Activated T-cell treated with anti-CD3 and anti-CD28 coated beads, Interleukin-2, amount 50 U/mL, for 72 hours (primary cell): ENCODE measurements at regions not wholly inside any gene's neighbourhood (a gene's known extent, or its start where the extent isn't known, plus 50 kb on each side); places are given as distances from the start of the nearest gene placed in this dataset.

Experiments used
- ATAC-seq, 2 donors: fragments of 150-1000 bp; cut with Tn5 transposase; replicated peaks in 1 of 2; 2 replicates each; pipeline ENCODE4 v1.10.0; 2021; ENCODE audit warnings: moderate library complexity in 2 of 2, mild to moderate bottlenecking in 1 of 2
- DNase-seq, 2 donors: peaks; one replicate each; pipeline ENCODE4 v3.0.0; 2021 to 2022; ENCODE audit warnings: mixed read lengths in 1 of 2
- H3K27ac Mint-ChIP-seq: one replicate; pipeline ENCODE4 v1.8.0; 2022; ENCODE audit warnings: mild to moderate bottlenecking, moderate library complexity, mixed read lengths
- H3K27me3 Mint-ChIP-seq: one replicate; pipeline ENCODE4 v1.8.0; 2022; ENCODE audit warnings: low read depth, mixed read lengths
- H3K36me3 Mint-ChIP-seq, 2 donors: one replicate each; pipeline ENCODE4 v1.8.0; 2022; ENCODE audit warnings: mixed read lengths in 2 of 2, mild to moderate bottlenecking in 1 of 2; ENCODE audit not compliant: insufficient read depth in 2 of 2
- H3K4me1 Mint-ChIP-seq: one replicate; pipeline ENCODE4 v1.8.0; 2022; ENCODE audit warnings: low read depth, mixed read lengths
- H3K4me3 Mint-ChIP-seq, 2 donors: one replicate each; pipeline ENCODE4 v1.8.0; 2022; ENCODE audit warnings: mild to moderate bottlenecking in 2 of 2, mixed read lengths in 2 of 2, moderate library complexity in 2 of 2
- H3K9me3 Mint-ChIP-seq, 2 donors: one replicate each; pipeline ENCODE4 v1.8.0; 2022; ENCODE audit warnings: mixed read lengths in 2 of 2

GRCh38 chr10:59106441-59106840 is 70.0 kb upstream of the PHYHIPL start:
- Mint-ChIP-seq H3K4me3 (no peak overlapping the region), H3K9me3 (no peaks in the 10 kb centered on the region), H3K36me3 (no peaks in the 10 kb centered on the region), H3K27me3 (no peaks in the 10 kb centered on the region), H3K27ac (no peak overlapping the region), H3K4me1 (no peaks in the 10 kb centered on the region)
- ATAC-seq (no peak), DNase-seq (no peak)

DNA sequence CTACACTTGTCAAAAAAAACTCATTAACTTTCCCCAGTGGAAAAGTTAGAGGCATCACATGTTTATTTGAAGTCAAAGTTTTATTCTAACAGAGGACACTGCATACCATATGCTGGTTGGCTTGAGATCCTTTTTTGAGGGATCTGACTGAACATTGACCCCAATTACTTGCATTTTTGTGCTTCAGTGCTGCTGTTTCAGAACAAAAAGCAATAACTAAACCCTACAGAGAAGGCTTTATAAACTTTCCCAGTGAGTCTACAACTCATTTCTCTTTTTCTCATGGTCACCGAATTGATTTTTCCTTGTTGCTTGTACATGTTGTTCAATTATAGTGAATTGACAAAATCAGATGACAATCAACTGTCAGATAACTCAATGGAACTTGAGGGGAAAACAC is 69.3 kb upstream of the PHYHIPL start:
- Mint-ChIP-seq H3K27ac (no peak overlapping the region), H3K9me3 (no peaks in the 10 kb centered on the region), H3K4me3 (no peak overlapping the region), H3K27me3 (no peaks in the 10 kb centered on the region), H3K4me1 (no peaks in the 10 kb centered on the region), H3K36me3 (no peaks in the 10 kb centered on the region)
- ATAC-seq = no peak
- DNase-seq = no peak

DNA sequence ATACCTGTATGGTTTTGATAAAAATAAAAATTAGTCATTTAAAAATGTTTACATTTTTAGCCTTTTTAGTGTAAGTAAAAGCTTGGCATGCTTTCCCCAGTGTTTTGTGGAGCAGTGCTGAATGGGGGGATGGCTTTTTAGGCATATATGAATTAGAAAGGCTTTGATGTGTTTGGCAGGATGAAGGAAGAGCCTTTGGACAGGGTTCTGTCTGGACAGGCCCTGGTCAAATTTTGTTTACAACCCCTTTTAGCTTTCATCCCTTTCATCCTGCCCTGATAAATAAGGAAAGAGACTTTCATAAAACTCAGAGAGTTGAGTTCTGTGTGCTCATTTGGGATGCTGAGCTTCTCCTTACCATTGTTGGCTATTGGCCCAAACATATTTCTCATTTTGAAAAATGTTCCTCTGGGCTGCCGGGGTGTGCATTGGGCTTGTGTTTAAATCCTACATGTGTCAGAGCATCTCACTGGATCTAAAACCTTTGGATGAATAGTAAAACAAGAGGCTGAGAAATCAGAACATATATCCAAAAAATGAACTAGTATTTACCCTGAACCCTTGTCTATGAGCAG is 68.1 kb upstream of the PHYHIPL start:
- H3K27ac Mint-ChIP-seq = no peak overlapping the region
- H3K4me1 Mint-ChIP-seq = no peaks in the 10 kb centered on the region
- no peaks in the 10 kb centered on the region for H3K36me3 Mint-ChIP-seq
- no peaks in the 10 kb centered on the region for H3K27me3 Mint-ChIP-seq
- no peak overlapping the region for H3K4me3 Mint-ChIP-seq
- DNase-seq (no peak), ATAC-seq (no peak)
- no peaks in the 10 kb centered on the region for H3K9me3 Mint-ChIP-seq

DNA sequence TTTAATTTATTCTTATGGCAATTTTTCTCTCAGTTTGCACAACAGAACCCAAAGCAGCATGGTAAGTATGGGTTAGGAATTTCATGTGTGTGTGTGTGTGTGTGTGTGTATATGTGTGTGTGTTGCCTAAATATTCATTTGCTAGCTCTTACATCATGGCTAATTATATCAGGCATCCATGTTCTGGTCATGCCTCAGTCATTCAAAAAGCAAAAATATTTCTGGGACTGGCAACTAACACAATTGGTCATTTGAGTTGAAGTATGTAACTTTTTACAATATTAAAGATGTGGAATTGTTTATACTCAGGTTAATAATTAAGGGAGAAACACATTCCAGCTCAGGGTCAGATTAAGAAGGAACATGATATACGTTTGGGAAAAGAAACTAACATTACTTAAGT is 67.6 kb upstream of the PHYHIPL start:
- Mint-ChIP-seq H3K4me3 (no peak overlapping the region), H3K4me1 (no peaks in the 10 kb centered on the region), H3K9me3 (no peaks in the 10 kb centered on the region), H3K27me3 (no peaks in the 10 kb centered on the region), H3K36me3 (no peaks in the 10 kb centered on the region), H3K27ac (no peak overlapping the region)
- DNase-seq (no peak), ATAC-seq (no peak)

- DNase-seq = no peak
- no peaks in the 10 kb centered on the region for H3K9me3 Mint-ChIP-seq
- H3K4me3 Mint-ChIP-seq = no peak overlapping the region
- no peak overlapping the region for H3K27ac Mint-ChIP-seq
- no peaks in the 10 kb centered on the region for H3K36me3 Mint-ChIP-seq
- no peaks in the 10 kb centered on the region for H3K27me3 Mint-ChIP-seq
- H3K4me1 Mint-ChIP-seq = no peaks in the 10 kb centered on the region
- ATAC-seq = no peak
These were observed 66.6 kb upstream of the PHYHIPL start for GRCh38 chr10:59109826-59110225.

GRCh38 chr10:59124187-59124586 is 52.3 kb upstream of the PHYHIPL start:
- Mint-ChIP-seq H3K27me3 (no peaks in the 10 kb centered on the region), H3K4me3 (no peak overlapping the region), H3K36me3 (peaks cover 0 to 1% of the 10 kb centered on the region in 2 donors), H3K9me3 (peaks cover 4 to 8% of the 10 kb centered on the region in 2 donors), H3K27ac (no peak overlapping the region), H3K4me1 (no peaks in the 10 kb centered on the region)
- no peak for DNase-seq
- no peak for ATAC-seq

DNA sequence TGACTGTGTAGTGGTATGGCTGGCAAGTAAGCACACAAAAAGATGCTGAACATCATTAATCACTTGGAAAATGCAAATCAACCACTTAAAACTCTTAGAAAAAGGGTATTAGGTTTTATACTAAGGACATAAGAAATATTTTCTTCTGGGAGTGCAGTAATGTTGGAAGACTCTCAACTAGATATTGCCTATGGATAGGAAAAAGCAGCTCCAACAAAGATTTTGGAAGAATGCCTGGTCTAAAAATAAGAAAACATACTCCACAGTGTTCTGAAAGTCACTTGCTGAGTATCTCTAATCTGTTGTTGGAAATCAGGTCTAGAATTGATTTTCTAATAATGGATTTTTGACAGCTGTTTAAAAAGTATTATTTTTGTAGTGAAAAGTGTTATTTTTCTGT is 50.8 kb upstream of the PHYHIPL start:
- H3K9me3 Mint-ChIP-seq = peaks cover 4 to 9% of the 10 kb centered on the region in 2 donors
- no peak overlapping the region for H3K4me3 Mint-ChIP-seq
- H3K36me3 Mint-ChIP-seq = peaks cover 0 to 1% of the 10 kb centered on the region in 2 donors
- ATAC-seq = no peak
- H3K4me1 Mint-ChIP-seq = no peaks in the 10 kb centered on the region
- no peak for DNase-seq
- H3K27ac Mint-ChIP-seq = no peak overlapping the region
- H3K27me3 Mint-ChIP-seq = no peaks in the 10 kb centered on the region

- ATAC-seq = no peak
- H3K27me3 Mint-ChIP-seq = no peaks in the 10 kb centered on the region
- no peaks in the 10 kb centered on the region for H3K4me1 Mint-ChIP-seq
- peaks cover 4 to 10% of the 10 kb centered on the region in 2 donors for H3K9me3 Mint-ChIP-seq
- no peak for DNase-seq
- H3K36me3 Mint-ChIP-seq = peaks cover 0 to under 1% of the 10 kb centered on the region in 2 donors
- H3K27ac Mint-ChIP-seq = no peak overlapping the region
- no peak overlapping the region for H3K4me3 Mint-ChIP-seq
These were observed 50.2 kb upstream of the PHYHIPL start for GRCh38 chr10:59126261-59126660.
